ENCODE measurements at regions not wholly inside any gene's neighbourhood (a gene's known extent, or its start where the extent isn't known, plus 50 kb on each side); places are given as distances from the start of the nearest gene placed in this dataset.

DNA sequence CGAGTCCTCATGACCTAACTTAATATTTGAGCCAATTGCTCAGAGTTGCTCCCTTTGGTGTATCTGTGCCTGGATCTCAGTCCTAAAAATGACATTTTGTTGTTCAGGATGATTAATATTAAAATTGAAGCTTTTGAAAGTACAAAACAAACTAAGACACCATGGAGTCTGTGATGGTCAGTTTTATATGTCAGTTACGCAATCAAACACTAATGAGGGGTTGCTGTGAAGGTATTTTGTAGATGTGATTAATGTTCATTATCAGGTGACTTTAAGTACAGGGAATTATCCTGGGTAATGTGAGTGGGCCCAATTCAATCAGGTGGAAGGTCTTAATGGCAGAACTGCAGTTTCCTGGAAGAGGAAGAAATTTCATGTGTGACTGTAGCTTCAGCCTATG is 546.7 kb downstream of the REEP3 start:
- no peak for DNase-seq

DNA sequence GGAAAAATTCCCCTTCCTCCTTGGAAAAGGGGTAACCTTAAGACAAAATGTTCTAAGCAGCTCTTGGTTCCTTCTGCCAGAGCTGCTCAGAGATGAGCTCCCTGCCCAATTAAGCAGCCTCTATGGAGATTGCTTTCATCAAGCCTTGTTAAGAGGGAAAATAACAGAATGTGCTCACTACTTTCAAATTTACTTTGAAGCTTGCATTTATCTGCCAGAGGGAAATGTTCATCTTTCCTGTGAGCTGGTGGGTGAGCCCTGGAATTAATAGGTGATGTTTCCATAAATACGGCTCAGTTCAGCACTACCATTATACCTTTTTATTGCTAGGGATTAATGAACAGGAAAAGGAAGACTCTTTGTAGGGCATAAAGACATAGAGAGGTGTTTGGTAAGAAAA is 549.0 kb downstream of the REEP3 start:
- DNase-seq = peak in 2 of 58 donors; percentile 10 to 32

DNA sequence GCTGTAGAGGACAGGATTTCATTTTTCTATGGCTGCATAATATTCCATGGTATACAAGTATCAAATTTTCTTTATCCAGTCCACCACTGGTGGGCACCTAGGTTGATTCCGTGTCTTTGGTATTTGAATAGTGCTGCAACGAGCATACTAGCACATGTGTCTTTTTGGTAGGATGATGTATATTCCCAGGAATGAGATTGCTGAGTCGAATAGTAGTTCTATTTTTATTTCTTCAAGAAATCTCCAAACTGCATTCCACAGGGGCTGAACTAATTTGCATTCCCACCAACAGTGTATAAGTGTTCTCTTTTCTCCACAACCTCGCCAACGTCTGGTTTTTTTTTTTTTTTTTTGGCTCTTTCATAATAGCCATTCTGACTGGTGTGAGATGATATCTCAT is 550.0 kb downstream of the REEP3 start:
- DNase-seq = peak in 1 of 58 donors; percentile 29

DNA sequence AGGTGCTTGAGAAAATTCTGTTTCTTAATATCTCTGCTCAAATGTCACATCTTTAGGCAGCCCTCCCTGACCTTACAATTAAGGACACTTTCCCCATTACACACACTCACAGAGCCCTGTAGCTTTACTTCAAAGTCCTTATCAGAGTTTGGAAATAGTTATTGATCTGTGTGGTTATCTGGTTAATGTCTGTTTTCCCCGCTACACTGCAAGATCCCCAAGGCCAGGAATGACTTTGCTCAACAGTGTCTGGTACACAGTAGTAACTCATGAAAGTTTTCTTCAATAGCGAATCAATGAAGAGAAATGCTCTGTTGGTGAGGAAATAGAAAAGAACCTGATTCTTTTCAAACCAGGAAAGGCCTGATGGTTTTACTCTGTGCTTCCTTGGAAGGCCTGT is 554.4 kb downstream of the REEP3 start:
- DNase-seq = no peak

DNA sequence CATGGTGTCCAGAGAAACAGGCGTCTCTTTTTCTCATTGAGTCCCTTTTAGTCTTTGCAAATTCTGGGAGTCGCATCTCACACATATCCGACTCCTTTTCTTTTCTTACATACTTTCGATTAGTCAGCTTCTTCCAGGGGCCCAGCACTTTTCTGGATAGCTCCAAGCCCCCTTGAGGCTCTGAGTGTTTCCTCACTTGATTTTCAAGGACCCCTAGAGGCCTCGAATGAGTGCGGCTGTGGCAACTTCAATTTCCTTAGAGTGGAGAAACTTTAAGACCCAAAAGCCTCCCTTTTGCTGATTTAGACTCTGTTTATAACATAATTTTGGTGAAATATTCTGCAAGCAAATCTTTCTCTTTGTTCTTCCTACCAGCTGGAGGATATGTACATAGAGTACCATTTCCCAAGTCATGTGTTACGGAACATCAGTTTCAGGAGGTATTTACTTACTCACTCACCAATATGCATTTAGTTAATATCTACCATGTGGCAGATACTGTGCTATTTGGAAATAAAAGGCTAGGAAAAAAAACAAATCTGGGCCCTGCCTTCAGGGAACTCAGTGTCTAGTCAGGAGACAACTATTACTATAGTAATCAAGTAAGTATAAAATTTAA is 555.2 kb downstream of the REEP3 start:
- no peak for DNase-seq

DNA sequence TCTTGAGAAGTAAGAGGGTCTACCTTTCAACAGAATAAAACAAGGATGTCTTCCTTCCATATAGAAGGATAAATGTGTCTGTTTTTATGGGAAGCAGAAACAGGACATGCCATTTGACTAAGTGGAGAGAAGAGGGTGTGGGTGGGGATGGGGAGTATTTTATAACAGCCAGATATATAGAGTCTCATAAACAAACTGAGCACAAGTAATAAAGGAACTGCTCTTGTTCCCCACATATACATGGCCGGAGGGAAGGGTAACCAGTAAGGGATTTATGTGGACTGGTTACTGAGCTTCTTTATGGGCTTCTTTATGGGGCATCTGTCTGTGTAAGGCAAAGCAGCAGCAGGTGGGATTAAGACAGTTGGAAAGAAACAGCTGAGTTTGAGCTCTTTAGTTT is 558.1 kb downstream of the REEP3 start:
- DNase-seq = no peak

DNA sequence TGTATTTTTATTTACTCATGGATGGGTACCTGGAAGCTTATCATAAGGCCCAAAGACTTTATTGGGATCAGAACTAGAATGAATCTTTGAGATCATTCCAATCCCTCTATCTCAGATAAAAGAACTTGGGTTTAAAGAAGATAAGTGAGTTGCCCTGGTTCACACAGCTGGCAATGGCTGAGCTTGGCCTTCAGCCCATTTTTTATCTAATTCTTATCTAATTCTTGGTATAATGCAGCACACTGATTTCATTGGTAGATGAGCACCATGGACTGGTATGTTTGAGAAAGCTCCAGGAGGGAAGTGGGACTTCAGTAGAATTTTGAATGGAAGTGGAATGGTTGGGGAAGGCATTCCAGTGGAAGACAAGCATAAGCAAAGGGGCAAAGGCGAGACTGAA is 558.9 kb downstream of the REEP3 start:
- DNase-seq = no peak

DNA sequence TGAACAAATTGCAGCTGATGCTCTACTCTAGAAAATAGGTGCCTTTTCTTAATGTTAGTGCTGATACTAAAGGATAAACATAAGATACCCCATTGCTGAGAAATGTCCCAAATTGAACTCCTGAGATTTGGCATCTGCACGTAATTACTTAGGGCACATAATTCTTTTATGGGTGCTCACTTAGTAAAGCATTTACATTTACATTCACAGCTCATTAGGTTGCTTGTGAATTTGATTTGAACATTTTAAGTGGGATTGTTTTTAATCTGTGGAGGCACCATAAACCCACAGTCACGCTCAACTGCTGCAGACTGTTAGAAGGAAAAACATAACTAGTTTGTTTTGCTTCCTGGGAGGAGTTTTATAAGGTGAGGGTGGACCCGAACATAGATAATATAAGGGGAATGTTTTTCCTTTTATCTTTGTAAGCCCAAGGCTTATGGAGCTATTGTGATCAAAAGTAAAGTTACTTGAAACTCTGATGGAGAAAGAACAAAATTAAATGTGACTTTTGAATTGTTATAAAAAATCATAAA is 560.8 kb downstream of the REEP3 start:
- DNase-seq = no peak

DNA sequence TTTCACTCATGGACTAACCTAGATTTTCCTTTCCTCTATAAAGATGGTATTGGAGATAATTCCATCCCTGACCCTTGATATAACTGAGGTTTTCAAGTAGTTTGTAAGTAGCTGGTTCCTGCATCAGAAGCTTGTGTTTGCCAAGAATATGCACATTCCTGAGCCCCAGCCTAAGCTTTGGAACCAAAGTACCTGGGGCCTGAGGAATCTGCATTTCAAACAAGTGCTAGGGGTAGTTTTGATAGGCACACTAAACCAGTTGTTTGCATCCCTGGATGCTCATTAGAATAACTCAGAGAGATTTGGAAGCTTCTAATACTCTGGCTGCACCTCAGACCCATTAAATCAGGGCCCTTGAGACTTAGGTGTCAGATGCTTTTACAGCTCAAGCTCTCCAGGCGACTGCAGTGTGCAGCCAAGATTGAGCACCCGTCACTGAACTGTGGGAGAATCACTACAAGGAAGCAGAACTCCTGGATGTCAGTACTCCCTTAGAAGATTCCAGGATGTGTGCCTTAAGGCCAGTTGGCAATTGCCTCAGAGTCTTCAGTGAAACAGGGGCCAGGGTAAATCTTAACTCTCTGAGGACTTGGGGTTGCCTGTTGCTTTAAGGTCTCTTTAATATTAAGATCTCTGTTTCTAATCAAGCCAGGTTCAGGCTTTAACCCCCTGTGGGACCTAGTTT is 565.0 kb downstream of the REEP3 start:
- no peak for DNase-seq

DNA sequence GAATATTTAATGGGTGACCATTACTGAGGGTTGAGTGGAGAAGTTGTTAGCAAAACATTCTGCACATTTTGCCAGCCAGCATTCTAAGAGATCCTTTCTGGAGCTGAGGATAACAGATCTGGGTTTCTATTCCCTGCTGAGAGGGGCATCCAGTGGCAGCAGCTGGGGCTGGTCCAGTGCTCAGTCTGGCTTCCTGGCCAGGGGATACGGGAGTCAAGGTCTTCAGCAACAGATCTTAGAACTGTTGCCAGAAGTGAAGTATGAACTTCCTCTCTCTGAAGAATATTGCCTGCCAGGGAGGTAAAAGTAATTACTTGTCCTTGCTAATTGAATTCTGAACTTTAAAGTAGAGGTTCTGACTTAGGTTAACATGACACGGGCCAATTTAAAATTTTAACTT is 568.4 kb downstream of the REEP3 start:
- no peak for DNase-seq

DNA sequence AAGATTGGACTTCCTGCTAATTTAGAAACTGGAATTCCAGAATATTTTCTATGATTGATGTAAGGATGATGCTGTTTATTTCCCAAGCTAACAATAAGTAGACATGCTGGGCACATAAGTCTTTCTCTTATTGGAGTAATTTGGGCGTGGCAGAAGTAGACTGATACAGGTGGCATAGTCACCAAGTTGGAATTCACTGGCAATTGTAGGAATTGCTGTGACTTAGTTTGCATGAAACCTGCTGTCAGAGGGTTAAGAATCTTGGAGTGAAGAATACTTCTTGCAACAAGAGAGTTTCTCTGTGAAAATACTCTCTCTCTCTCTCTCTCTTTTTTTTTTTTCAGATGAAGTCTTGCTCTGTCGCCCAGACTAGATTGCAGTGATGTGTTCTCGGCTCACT is 569.7 kb downstream of the REEP3 start:
- DNase-seq = no peak

DNA sequence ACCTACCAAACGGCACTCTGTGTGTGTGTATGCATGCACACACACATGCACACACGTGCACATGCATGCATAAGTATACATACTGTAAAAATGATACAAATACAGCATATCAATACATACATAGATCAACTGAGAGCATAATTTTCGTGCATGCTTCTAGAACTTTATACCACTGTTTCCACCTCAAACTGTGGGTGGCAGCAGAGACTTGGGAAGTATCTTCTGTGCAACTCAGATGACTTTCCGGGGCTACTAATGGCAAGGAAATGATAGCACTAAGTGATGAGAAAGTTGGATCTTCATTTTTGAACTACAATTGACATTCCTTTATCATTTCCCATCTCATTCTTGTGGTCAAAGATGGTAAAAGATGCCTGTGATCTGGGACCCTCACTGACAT is 570.7 kb downstream of the REEP3 start:
- peak in 20 of 58 donors; percentile 3 to 41 (median 15) for DNase-seq

DNA sequence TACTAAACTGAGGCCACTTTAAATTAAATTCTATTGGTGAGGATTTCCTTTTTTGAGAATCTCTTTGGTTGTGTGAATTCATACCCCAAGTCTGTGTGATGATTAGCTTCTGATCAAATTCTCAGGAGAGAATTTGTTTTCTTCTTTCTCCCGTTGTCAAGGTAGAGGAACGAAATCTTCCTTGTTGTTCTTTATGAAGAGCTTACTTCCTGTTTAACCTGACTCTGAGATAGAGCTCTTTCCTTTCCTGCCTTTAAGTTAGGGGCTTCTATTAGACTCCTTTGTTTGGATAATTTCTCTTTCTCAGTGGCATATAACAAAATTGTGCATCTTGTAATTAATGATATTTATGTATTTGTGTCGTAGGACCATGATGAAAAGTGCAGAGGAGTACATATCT is 572.1 kb downstream of the REEP3 start:
- DNase-seq = no peak

DNA sequence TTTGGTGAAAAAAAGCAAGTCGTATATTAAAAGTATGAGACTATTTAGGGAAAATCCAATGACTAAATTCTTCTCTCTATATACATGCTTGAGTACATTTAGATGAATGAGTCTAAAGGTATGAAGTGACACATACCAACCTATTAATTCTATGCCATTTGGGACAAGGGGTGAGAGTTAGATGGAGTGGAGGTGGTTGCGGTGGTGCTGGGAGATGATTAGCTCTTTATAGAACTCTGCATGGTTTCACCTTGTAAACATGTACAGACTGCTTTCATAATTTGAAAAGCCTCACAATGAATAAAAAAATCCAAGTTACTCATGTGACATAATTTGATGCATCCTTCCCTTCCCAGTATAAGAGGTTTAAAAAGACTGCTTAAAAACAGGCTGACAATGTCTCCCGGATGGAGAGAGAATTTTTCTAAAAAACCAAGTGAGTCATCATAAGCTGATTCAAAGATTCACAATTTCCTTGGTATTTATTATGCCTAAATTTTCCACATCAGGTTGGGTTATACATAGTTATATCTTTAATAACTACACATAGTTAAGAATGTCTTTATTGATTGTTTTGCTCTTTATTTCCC is 572.8 kb downstream of the REEP3 start:
- no peak for DNase-seq

DNA sequence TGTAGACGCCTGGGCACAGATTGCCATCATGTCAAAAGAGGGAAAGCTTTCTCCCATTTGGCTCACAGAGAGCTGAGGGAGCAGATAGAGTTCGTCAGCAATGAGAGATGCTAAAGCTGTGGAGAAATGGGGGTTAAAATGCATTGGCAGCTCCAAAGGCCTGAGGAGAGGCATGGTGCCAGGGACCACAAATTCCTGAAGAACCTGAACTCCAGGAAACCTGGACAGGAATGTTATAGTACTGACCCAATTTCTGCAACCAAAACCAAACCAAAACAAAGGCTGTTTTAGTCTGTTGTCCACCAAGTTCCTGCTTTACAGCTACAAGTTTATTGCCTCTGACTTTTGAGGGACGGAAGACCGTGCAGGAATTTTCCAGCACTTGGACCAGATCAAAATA is 575.7 kb downstream of the REEP3 start:
- no peak for DNase-seq

DNA sequence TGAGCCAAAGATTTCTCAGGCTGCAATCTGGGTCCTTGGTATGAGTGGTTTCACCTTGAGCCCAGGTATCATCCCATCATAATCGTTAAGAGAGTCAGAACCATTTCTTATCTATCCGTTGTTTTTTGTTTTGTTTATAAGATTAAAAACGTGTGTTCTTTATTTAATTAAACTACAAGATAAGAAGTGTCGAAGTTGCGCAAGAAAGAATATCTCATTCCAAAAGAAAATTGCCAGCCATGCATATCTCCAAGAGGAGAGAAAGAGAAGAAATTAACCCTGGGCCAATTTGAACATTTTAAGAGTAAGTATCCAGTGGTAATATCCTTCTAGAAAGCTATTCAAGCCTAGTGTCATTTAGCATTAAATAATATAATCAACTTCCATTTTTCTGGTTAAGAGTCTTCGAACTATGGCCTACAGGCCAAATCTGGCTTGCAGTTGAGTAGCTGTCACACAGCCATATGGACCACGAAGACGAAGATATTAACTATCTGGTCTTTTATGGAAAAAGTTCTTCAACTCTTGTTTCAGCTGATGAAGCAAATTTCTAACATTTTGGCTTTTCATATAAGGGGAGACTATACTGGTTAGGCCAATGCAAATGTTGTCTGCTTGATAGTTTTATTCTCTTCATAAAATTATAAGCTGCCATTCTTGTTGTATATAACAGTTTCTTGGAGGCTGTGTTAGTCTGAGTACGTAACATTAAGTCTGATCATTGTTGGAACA is 576.4 kb downstream of the REEP3 start:
- no peak for DNase-seq

DNA sequence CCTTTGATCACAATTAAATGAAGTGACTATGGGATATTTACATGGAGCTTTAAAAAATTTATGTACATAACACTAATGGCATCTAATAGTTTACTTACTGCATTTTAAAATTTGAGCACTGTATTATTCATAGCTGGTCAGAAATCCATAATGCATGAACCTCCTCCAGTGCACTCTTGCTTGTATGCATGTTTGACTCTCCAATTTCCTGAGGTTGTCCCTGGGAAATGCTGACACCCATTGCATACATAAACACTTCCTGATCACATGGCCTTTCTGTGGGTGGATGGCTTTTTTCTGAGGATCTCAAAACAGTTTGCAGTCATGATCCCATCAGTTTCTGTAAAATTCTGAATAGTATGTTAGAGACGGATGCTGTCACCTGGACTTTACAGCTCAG is 577.8 kb downstream of the REEP3 start:
- no peak for DNase-seq

DNA sequence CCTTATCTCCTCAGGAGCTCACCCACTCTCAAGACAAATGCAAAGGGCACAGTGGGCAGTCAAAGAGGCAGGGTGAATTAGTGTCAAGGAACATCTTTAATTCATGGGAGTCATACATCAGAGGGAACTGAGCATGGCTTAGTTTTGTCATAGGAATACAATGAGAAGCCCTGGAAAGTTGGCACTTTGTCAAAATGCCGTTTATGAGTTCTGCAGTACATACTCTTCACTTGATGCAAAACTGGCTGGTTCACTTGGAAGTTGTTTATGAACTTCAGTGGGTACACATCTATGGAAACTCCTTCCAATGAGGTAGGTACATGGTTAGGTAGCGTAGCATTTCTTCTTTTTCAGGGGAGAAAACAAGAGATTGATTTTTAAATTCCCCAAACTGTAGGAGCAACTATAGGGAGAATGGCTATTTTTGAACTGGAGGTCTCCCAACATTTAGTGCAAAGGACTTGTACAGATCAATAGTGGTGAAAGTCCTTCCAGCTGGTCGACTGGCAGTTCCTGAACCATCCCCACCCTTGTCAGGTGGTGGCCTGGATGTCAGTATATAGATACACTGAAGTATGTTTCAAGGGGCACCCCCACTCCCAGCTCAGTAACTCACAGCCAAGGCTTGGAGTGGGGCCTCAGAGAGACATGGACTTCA is 580.5 kb downstream of the REEP3 start:
- no peak for DNase-seq

DNA sequence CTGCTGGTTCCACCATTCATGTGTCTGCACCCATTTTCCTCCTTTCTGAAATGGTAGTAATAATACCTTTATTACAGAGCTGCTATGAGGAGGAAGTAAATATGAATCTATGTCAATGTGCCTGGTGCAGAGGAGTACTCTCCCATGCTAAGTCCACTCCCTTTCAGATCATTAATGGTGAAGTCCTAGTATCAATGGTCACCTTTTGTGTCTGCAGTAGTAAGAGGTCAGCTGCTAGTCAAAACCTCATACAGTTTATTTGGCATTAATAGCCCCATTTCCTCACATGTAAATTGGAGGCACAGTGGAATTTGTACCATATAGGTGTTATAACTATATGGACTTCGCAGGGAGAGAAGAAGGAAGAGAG is 581.0 kb downstream of the REEP3 start:
- no peak for DNase-seq

DNA sequence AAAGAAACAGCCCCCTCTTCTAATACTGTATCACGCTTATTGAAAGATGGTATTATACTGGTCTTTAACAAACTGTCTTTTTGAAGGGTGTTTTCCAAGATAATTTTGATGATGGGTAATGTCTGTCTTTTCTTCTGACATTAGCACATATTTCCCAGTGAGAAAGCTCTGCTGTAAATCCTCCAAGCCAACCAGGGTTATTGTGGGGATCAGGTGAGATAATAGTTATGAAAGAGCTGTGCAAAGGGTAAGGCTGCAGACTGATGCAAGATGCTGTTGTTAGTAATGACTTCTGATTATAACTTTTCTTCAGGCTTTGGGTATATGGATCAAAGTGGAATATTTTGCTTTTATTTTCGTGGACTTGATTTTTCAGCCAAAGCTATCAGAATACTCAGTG is 581.7 kb downstream of the REEP3 start:
- DNase-seq = no peak

DNA sequence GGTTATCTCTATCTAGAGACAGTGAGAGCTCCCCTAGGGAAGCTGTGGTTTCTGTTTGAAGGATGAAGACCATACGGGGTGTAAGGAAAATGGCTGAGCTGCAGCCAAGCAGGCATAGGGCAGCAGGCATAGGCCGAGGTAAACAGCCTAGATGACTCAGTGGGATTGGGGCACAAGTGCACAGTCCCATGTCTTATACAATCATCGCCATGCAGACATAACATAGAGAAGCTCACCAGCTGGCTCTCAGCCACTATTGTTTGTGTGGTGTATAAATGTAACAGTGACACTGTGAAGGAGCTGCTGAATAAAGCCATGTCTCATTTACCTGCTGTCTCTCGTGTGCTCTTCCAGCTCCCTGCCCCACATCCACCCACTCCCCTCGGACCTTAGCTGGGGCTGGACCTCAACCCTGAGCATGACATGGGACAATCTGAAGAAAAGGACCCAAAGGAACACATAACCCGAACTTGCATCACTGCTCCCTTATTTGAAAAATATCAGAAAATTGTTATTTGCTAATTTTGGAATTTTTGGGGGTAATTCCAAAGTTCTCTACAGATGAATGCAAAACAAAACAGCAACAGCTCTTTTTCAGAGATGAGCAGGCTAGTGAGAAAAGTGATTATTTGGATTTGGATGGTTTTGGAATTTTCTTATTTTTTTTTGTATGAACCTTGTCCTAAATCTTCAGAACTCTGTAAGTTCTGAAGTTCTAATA is 582.7 kb downstream of the REEP3 start:
- peak in 1 of 58 donors; percentile 70 for DNase-seq

All from anterior cingulate cortex (tissue), 58 donors.